GM12864 (cell line): ENCODE measurements at regions not wholly inside any gene's neighbourhood (a gene's known extent, or its start where the extent isn't known, plus 50 kb on each side); places are given as distances from the start of the nearest gene placed in this dataset.

Source experiments
- DNase-seq: peaks from one replicate; pipeline ENCODE4 v3.0.0-alpha.2; 2011; ENCODE audit warnings: low read depth
- H3K4me3 ChIP-seq: 2 replicates; pipeline ENCODE4 v1.5.1; 2011; ENCODE audit warnings: mild to moderate bottlenecking, low read depth, low read length, control low read depth
- TF ChIP-seq, protein P1 (sequence below): IDR thresholded peaks from 2 replicates; pipeline ENCODE4 v1.5.1; 2011; ENCODE audit warnings: low read depth, mild to moderate bottlenecking, moderate library complexity, low read length, control low read depth, inconsistent platforms; ENCODE audit errors: missing control alignments

DNA sequence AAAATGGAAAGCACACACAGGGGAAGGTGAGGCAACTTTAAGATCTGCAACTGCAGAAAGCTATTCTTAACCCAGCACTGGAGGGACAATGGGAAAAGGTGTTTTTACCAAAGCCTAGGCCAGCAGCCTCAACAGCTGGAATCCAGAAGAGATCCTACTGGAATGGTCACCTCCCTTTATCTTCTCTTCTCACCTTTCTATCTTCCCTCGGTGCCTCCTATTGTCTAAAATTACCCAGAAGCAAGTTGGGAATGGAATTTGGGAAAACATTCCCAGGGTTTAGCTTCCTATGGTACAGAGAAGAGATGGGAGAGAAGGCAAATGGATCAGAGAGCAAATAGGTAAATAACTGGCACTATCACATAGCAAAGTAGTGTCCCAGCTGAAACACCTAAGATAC is 73.1 kb downstream of the TIGD2 start:
- DNase-seq: no peak
- TF ChIP-seq, protein P1, sequence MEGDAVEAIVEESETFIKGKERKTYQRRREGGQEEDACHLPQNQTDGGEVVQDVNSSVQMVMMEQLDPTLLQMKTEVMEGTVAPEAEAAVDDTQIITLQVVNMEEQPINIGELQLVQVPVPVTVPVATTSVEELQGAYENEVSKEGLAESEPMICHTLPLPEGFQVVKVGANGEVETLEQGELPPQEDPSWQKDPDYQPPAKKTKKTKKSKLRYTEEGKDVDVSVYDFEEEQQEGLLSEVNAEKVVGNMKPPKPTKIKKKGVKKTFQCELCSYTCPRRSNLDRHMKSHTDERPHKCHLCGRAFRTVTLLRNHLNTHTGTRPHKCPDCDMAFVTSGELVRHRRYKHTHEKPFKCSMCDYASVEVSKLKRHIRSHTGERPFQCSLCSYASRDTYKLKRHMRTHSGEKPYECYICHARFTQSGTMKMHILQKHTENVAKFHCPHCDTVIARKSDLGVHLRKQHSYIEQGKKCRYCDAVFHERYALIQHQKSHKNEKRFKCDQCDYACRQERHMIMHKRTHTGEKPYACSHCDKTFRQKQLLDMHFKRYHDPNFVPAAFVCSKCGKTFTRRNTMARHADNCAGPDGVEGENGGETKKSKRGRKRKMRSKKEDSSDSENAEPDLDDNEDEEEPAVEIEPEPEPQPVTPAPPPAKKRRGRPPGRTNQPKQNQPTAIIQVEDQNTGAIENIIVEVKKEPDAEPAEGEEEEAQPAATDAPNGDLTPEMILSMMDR: no peak
- no peak overlapping the region for H3K4me3 ChIP-seq
